Suprapubic skin (tissue), 4 donors: ENCODE measurements at regions not wholly inside any gene's neighbourhood (a gene's known extent, or its start where the extent isn't known, plus 50 kb on each side); places are given as distances from the start of the nearest gene placed in this dataset.

Experiments used
- DNase-seq, 2 donors: peaks; one replicate each; pipeline ENCODE4 v3.0.0-alpha.2; 2019; ENCODE audit warnings: low spot score in 2 of 2
- H3K27ac ChIP-seq: fragments of 200-600 bp; sonication (generic); one replicate; pipeline ENCODE4 v1.5.1; 2019
- H3K27me3 ChIP-seq: fragments of 200-600 bp; sonication (generic); one replicate; pipeline ENCODE4 v1.5.1; 2019
- H3K36me3 ChIP-seq: fragments of 200-600 bp; sonication (generic); one replicate; pipeline ENCODE4 v1.5.1; 2019
- H3K4me1 ChIP-seq: fragments of 200-600 bp; sonication (generic); one replicate; pipeline ENCODE4 v1.5.1; 2019
- H3K4me3 ChIP-seq: fragments of 200-600 bp; sonication (generic); one replicate; pipeline ENCODE4 v1.5.1; 2019; ENCODE audit warnings: mild to moderate bottlenecking
- H3K9me3 ChIP-seq: fragments of 200-600 bp; sonication (generic); one replicate; pipeline ENCODE4 v1.5.1; 2019
- EP300 ChIP-seq: sonication (generic); formaldehyde crosslinking; IDR thresholded peaks from one replicate; pipeline ENCODE4 v1.6.1; 2017; ENCODE audit warnings: antibody characterized with exemption
- POLR2A ChIP-seq, 2 donors: fragments of 450-650 bp; IDR thresholded peaks; one replicate each; pipeline ENCODE4 v1.6.1; 2017; ENCODE audit warnings: antibody characterized with exemption in 2 of 2, mild to moderate bottlenecking in 2 of 2, moderate library complexity in 2 of 2
- POLR2AphosphoS5 ChIP-seq, 3 donors: sonication (generic); formaldehyde crosslinking; IDR thresholded peaks; one replicate each; pipeline ENCODE4 v1.6.1; 2017; ENCODE audit warnings: antibody characterized with exemption in 3 of 3
- WGBS: methylation state at CpG from one replicate; pipeline ENCODE4 v1.1.5; 2018; 5-methylcytosine and 5-hydroxymethylcytosine counted together
- TF ChIP-seq, protein P1 (sequence below), 2 donors: fragments of 200-600 bp in 1 of 2; fragments of 450-650 bp in 1 of 2; sonication (generic) in 1 of 2; IDR thresholded peaks; one replicate each; pipeline ENCODE4 v1.5.1; 2016 to 2019; ENCODE audit warnings: antibody characterized with exemption in 2 of 2, mild to moderate bottlenecking in 1 of 2, moderate library complexity in 1 of 2

GRCh38 chr7:155204744-155205367 is 92.8 kb upstream of the INSIG1 start:
- H3K36me3 ChIP-seq = no peaks in the 10 kb centered on the region
- 66% methylated on average over 13 of the region's 14 CpGs for WGBS
- peak overlapping the region; percentile 38 for H3K4me3 ChIP-seq
- no peaks in the 10 kb centered on the region for H3K9me3 ChIP-seq
- DNase-seq = peak in 1 of 2 donors; percentile 69
- H3K4me1 ChIP-seq = no peaks in the 10 kb centered on the region
- no peaks in the 10 kb centered on the region for H3K27me3 ChIP-seq
- TF ChIP-seq POLR2AphosphoS5 (IDR thresholded peaks at IDR 0.05) (no peak), EP300 (no peak), POLR2A (IDR thresholded peaks at IDR 0.05) (no peak)
- TF ChIP-seq, protein P1, sequence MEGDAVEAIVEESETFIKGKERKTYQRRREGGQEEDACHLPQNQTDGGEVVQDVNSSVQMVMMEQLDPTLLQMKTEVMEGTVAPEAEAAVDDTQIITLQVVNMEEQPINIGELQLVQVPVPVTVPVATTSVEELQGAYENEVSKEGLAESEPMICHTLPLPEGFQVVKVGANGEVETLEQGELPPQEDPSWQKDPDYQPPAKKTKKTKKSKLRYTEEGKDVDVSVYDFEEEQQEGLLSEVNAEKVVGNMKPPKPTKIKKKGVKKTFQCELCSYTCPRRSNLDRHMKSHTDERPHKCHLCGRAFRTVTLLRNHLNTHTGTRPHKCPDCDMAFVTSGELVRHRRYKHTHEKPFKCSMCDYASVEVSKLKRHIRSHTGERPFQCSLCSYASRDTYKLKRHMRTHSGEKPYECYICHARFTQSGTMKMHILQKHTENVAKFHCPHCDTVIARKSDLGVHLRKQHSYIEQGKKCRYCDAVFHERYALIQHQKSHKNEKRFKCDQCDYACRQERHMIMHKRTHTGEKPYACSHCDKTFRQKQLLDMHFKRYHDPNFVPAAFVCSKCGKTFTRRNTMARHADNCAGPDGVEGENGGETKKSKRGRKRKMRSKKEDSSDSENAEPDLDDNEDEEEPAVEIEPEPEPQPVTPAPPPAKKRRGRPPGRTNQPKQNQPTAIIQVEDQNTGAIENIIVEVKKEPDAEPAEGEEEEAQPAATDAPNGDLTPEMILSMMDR (IDR thresholded peaks at IDR 0.05) = no peak
- H3K27ac ChIP-seq = peak overlapping the region; percentile 87

DNA sequence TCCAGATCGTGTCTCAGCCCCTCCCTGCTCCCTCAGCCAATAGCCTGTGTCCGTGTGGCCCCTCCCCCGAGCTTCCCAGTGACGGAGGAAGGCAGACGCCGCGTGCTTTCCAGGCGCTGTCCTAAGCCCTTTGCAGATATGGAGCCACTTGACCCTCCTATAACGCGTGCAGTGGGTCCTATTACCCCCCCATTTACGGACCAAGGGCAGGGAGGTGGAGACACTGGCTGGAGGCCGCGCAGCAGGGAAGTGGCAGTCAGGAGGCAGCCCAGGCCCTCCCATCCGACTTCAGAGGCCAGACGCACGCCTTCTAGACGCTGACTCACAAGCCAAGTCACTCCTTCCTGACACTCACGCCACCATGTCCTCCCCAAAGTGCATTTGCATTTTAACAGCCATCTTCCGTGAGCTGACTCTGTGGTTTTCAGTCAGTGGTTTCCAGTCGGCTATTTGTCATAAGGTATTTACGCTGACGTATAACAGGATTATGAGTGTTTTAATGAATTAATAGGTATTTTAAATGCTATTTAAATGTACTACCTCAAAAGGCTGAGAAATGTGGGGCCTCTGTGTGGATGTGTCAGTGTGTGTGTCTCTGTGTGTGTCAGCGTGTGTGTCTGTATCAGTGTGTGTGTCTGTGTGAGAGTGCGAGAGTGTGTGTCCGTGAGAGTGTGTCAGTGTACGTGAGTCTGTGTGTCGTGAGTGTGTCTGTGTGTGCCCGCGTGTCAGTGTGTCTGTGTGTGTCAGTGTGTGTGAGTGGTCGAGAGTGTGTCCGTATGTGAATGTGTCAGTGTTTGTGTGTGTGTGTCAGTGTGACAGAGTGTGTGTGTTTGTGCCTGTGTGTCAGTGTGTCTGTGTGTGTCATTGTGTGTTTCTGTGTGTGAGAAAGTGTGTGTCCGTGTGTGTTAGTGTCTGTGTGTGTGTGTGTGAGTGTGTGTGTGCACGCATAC is 92.0 kb upstream of the INSIG1 start:
- H3K4me1 ChIP-seq = no peaks in the 10 kb centered on the region
- TF ChIP-seq POLR2A (IDR thresholded peaks at IDR 0.05) = peak in 1 of 2 donors; percentile 49
- peak in 2 of 3 donors; percentile 45 to 62 for TF ChIP-seq POLR2AphosphoS5 (IDR thresholded peaks at IDR 0.05)
- TF ChIP-seq, protein P1 (IDR thresholded peaks at IDR 0.05) = no peak
- WGBS = 57% methylated on average over 33 of the region's 33 CpGs
- no peaks in the 10 kb centered on the region for H3K27me3 ChIP-seq
- H3K4me3 ChIP-seq = peak overlapping the region; percentile 38
- no peaks in the 10 kb centered on the region for H3K36me3 ChIP-seq
- H3K9me3 ChIP-seq = no peaks in the 10 kb centered on the region
- H3K27ac ChIP-seq = peak overlapping the region; percentile 87
- peak; percentile 92 to 95 for DNase-seq

- H3K4me3 ChIP-seq = peak overlapping the region; percentile 38
- TF ChIP-seq, protein P1 (IDR thresholded peaks at IDR 0.05) = no peak
- TF ChIP-seq EP300 (no peak), POLR2A (IDR thresholded peaks at IDR 0.05) (no peak), POLR2AphosphoS5 (IDR thresholded peaks at IDR 0.05) (no peak)
- H3K4me1 ChIP-seq = no peaks in the 10 kb centered on the region
- no peaks in the 10 kb centered on the region for H3K36me3 ChIP-seq
- H3K27me3 ChIP-seq = peaks cover 4% of the 10 kb centered on the region
- WGBS = 57% methylated on average over 20 of the region's 20 CpGs
- peak overlapping the region; percentile 87 for H3K27ac ChIP-seq
- H3K9me3 ChIP-seq = no peaks in the 10 kb centered on the region
- DNase-seq = peak in 1 of 2 donors; percentile 79
Observed at GRCh38 chr7:155206318-155207020, 91.2 kb upstream of the INSIG1 start.

DNA sequence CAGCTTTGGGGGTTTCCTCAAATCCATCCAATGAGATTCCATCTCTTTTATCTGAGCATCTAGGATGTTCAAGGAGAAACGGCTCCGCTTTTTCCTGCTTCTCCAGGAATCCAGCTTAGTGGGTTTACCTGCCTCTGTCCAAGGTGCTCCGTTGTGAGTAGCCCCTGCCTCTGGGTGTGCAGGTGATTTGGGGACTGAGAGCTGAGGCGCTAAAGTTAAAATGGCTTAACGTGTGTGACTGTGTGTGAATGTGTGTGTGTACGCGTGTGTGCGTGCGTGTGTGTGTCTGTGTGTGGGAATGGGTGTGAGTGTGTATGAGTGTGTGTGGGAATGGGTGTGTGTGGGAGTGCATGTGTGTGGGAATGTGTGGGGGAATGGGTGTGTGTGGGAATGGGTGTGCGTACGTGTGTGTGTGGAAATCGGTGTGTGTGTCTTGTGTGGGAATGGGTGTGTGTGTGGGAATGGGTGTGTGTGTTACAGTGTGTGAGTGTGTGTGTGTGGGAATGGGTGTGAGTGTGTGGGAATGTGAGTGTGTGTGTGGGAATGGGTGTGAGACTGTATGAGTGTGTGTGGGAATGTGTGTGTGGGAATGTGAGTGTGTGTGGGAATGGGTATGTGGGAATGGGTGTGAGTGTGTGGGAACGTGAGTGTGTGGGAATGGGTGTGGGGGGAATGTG is 90.2 kb upstream of the INSIG1 start:
- TF ChIP-seq EP300 (no peak), POLR2A (IDR thresholded peaks at IDR 0.05) (no peak), POLR2AphosphoS5 (IDR thresholded peaks at IDR 0.05) (no peak)
- TF ChIP-seq, protein P1 (IDR thresholded peaks at IDR 0.05) = no peak
- no peak overlapping the region for H3K4me3 ChIP-seq
- H3K27ac ChIP-seq = peak overlapping the region; percentile 65
- WGBS = 82% methylated on average over 13 of the region's 13 CpGs
- H3K36me3 ChIP-seq = no peaks in the 10 kb centered on the region
- H3K4me1 ChIP-seq = no peaks in the 10 kb centered on the region
- DNase-seq = no peak
- H3K9me3 ChIP-seq = no peaks in the 10 kb centered on the region
- peaks cover 4% of the 10 kb centered on the region for H3K27me3 ChIP-seq
